GM12892 (cell line): ENCODE measurements at regions not wholly inside any gene's neighbourhood (a gene's known extent, or its start where the extent isn't known, plus 50 kb on each side); places are given as distances from the start of the nearest gene placed in this dataset.

Experiments
- DNase-seq: peaks from one replicate; pipeline ENCODE4 v3.0.0; 2011; ENCODE audit not compliant: insufficient read length
- FAIRE-seq: peaks from 2 replicates; lab custom pipeline; 2011; peaks lifted over from hg19 to GRCh38; lab: Jason Lieb, UNC
- POLR2A ChIP-seq: IDR thresholded peaks from 2 replicates; pipeline ENCODE4 v1.6.1; 2011; ENCODE audit warnings: low read depth, low read length, control low read depth
- POLR2AphosphoS5 ChIP-seq: IDR thresholded peaks from 2 replicates; pipeline ENCODE4 v1.6.1; 2011; ENCODE audit warnings: low read depth, low read length, control low read depth
- TAF1 ChIP-seq: IDR thresholded peaks from 2 replicates; pipeline ENCODE4 v1.6.1; 2011; ENCODE audit warnings: low read depth, mild to moderate bottlenecking, control low read depth, low read length, borderline replicate concordance

DNA sequence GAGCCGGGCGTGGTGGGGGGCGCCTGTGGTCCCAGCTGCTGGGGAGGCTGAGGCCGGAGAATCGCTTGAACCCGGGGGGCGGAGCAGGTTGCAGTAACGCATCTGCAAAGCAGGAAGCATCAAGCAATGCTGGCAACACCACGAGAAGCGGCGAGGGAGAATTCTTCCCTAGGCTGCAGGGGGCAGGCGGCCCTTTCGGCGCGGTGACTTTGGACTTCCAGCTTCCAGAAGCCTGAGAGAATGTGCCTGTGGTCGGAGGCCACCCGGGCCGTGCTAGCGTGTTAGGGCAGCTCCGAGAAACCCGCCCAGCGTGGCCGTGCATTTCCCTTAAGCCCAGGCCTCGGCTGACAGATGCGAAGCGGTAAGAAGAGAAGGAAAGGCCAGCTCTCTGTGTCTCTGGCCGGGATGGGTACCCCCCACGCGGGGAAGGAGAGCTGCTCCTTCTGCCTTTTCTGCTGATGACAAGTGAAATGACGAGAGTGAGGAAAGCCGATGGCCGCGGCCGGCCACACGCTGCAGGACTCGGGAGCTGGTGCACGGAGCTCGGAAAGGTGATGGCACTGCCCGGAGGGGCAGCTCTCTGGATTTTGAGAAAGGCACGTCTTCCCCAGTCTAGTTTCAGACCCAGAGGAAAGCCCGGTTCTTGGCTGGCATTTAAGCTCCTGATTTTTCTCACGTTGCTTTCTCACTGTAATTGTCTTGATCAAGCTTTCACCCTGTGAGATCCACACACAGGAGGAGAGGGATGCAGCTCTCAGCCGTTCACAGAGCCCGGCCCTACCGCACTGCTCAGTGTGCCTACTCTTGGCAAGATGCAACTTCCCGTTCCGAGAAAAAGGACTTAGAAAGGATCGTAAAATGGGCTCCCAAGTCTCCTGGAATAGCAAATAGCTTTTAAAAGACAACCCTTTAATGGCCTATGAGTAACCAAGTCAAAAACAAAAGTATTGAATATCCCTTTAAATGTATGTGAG lies 68.3 kb upstream of the EXOC2 start:
- TF ChIP-seq POLR2A, result no peak
- DNase-seq (no peak), FAIRE-seq (no peak)

DNA sequence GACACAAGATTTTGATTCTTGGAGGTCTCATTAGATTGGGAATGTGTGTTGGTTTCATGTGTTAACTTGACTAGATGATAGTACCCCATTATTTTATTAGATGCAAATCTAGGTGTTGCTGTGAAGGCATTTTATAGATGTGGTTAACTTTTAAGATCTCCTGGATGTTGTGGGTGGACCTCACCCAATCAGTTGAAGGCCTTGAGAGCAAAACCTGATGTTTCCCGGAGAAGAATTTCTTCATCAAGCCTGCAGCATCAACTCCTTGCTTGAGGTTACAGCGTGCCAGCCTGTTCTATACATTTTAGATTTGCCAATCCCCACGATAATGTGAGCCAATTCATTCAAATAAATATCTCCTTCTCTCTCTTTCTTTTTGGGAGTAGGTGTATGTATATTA lies 66.8 kb upstream of the EXOC2 start:
- TF ChIP-seq TAF1 (no peak), POLR2AphosphoS5 (no peak), POLR2A (no peak)
- FAIRE-seq (no peak), DNase-seq (no peak)

DNA sequence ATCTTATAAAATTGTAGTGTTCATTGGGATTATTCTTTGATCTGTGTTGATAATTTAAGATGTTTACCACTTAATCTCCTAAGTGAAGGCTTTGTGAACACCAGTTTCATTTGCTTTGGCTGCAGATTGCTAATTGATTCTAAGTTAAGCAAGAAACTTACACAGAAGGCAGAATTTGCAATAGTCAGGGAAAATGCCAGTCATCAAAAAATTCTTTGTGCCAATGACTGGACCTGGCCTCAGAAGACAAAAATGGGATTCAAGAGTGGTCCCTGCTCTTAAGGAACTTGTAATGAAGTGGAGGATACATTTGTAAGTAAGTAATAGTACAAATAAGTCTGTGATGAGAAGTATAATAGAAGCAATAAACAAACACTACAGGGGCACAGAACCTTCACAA lies 63.3 kb upstream of the EXOC2 start:
- DNase-seq, result no peak
- TF ChIP-seq TAF1, result no peak
- TF ChIP-seq POLR2A, result no peak
- no peak for FAIRE-seq

DNA sequence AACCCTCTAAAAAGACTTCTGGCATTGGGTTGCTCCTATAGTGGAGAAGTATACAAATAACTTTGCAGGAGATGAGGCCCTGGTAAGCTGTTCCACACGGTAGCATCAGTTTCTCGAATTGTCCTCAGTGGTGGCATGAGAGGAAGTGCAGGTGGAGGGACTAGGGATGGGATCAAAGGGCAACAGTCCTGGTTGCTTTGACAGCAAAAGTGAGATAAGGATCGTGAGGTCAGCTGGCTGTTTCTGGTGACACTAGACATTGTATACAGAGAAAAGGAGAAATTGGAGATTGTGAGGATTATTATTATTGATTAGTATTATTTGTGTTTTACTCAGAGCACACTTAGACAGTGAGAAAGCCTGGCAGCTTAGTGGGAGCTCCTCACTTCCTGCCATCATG lies 61.3 kb upstream of the EXOC2 start:
- FAIRE-seq (no peak), DNase-seq (no peak)
- TF ChIP-seq TAF1 (no peak), POLR2A (no peak), POLR2AphosphoS5 (no peak)

DNA sequence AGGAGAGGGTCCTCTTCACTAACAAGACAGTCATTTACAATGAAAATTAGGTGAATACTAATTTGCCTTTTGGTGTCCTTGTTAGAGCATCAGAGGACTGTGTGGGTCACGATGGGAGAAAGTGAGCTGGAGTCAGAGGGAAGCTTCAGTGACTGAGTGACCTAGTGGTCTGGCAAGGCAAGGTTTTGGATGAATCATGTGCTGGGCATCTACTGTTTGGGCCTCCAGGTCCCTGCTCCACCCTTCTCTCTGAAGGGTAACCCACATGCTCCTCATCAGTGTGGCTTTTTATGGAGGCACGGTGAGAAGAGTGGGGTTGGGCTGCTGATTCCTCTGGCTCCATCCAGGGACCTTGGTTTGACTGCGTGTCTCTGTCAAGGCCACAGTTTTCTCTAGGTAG lies 60.5 kb upstream of the EXOC2 start:
- no peak for TF ChIP-seq TAF1
- TF ChIP-seq POLR2AphosphoS5, result no peak
- TF ChIP-seq POLR2A, result no peak
- FAIRE-seq, result no peak
- no peak for DNase-seq

DNA sequence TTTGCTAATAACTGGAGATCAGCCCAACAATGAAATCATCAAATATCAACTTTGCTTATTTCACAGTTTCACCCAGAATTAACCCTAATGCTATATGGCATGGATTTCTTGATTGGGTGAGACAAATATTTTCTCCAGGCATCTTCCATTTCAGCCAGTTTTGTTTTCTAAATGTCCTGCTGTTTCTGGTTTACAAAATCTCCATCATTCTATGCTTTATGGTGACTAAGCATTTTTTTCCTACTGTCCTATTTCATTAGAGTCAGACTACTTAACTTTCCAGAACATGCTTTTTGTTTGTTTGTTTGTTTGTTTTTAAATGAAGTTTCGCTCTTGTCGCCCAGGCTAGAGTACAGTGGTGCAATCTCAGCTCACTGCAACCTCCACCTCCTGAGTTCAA lies 59.5 kb upstream of the EXOC2 start:
- FAIRE-seq (no peak), DNase-seq (no peak)
- no peak for TF ChIP-seq POLR2AphosphoS5
- TF ChIP-seq POLR2A, result no peak
- TF ChIP-seq TAF1, result no peak

DNA sequence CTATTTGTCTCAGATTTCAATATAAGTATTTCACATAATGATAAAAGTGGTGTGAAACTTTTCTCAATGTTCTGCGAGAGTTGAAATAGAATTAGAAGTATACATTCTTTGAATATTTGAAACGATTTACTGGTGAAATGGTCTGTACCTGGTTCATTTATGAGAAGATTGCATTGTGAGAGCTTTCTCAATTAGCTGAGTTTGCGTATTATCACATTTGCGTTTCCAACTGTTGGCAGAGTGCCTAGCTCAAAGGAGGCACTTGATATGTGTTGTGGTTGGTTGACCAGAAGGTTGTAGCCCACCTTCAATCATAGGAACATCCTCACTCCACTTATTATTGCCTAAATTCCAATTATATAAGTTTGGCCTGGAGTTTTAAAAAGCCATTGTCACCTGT lies 58.8 kb upstream of the EXOC2 start:
- FAIRE-seq (no peak), DNase-seq (no peak)
- TF ChIP-seq POLR2AphosphoS5 (no peak), TAF1 (no peak), POLR2A (no peak)

DNA sequence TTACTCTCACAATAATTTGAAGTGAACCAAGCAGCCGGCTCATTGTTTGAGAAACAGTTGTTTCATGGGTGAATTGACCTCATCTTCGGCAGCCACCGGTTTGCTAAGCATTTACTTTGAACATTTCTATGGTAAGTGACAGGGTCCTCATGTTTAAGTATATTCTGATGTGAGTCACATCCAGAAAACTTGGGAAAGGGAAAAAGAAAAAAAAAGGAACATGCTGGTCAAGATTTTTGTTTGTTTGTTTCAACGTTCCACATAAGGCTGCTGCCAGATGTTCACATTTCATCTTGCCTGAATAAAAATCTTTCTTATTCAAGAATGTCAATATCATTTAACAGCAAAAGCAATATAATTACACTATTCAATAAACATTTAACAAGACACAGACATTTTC lies 55.0 kb upstream of the EXOC2 start:
- FAIRE-seq (no peak), DNase-seq (no peak)
- TF ChIP-seq POLR2AphosphoS5 (no peak), TAF1 (no peak), POLR2A (no peak)

DNA sequence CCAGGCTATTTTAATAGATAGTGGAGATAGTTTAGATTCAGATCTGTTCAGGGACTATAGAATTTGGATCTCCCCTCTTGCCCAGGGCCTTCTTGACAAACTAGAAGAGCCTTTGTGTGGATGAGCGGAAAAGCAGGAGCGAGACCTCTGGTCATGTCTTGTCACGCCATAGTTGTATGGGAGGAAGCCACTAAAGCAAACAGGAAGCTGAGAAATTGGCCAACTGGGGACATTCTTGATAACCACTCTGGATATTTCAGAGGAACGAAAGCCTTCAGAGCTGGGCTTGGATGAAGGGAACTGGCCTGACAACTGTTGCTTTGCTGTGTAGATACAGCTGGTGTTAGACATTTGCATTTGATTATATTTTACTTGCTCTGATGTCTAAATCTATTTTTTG lies 54.1 kb upstream of the EXOC2 start:
- TF ChIP-seq POLR2A, result no peak
- TF ChIP-seq TAF1, result no peak
- TF ChIP-seq POLR2AphosphoS5, result no peak
- DNase-seq, result no peak
- no peak for FAIRE-seq

DNA sequence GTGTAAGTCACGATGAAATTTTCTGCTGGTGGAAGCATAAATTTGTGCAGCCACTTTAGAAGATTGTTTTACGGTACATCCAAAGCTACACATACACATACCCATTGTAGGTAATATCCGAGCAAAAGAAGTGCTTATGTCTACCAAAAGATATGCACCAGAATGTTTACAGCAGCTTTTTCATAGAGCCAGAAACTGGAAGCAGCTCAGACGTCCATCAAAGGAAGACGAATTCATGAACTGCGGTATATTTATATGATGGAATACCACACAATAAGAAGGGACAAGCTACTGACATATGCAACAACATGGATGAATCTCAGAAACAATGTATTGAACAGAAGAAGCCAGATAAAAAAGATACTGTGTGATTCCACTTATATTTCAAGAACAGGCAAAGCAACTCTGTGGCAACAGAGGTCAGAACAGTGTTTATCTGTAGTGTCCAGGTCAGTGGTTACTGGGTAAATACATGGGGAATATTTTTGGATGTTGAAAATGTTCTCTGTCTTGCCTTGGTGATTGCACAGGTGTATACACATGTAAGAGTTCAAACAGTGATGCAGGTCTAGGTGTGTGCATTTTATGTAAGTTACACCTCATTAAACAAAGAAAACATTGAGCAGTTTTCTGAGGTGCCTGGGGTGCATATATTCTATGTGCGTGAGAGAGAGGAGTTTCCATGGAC lies 51.9 kb upstream of the EXOC2 start:
- no peak for TF ChIP-seq POLR2A
- TF ChIP-seq POLR2AphosphoS5, result no peak
- no peak for TF ChIP-seq TAF1
- no peak for DNase-seq
- no peak for FAIRE-seq

DNA sequence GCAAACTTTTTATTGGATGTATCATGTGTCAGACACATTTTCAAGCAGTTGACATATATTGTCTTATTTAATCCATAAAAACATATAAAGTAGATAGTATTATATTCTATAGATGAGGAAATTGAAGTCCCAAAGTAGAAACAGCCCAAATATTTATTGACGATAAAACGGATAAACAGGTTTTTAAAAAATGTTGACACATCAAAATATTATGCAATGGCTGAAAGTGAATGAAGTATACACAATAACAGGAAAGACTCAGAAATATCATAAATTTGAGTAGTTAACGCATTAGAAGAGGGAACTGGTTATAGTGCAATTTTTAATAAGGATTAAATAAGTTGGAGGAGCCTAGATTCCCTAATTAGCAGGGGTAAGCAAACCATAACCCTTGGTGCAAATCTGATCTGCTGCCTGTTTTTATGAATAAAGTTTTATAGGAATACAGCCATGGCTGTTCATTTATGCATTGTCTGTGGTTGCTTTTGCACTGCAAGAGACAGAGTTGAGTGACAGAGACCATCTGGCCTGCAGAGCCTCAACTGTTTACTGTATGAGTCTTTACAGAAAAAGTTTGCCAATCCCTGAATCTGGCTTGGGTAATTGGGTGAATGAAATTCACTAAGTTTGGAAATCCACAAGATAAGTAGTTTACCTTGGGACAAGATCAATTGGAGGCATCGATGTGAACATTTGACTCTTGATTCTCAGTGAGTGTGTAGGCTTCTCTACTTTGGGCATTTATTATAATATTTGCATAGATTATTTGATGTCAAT lies 50.6 kb upstream of the EXOC2 start:
- DNase-seq (no peak), FAIRE-seq (no peak)
- TF ChIP-seq POLR2A (no peak), TAF1 (no peak), POLR2AphosphoS5 (no peak)
